Caco-2 (cell line): ENCODE measurements at regions not wholly inside any gene's neighbourhood (a gene's known extent, or its start where the extent isn't known, plus 50 kb on each side); places are given as distances from the start of the nearest gene placed in this dataset.
"Not testable (repeated sequence)": the region's sequence is repeated elsewhere in the genome, so short reads cannot be mapped to it uniquely, and the experiment has no call there.

Experiments used
- BruUV-seq: library from RNA; stranded (reverse); fragments of 400-500 nt; replicated peaks from 2 replicates; lab custom pipeline; 2021; lab: Mats Ljungman, UMichigan
- CTCF ChIA-PET: fragments of 300-600 bp; sonication (Branson Sonifier 250); formaldehyde crosslinking; loops from one replicate; lab custom pipeline; 2022; ENCODE audit warnings: antibody characterized with exemption; lab: Charles Lee
- POLR2A ChIA-PET: fragments of 300-600 bp; sonication (Branson Sonifier 250); formaldehyde crosslinking; loops from one replicate; lab custom pipeline; 2022; ENCODE audit warnings: antibody characterized with exemption; lab: Charles Lee
- DNase-seq, 2 experiments: peaks; one replicate each; pipeline versions ENCODE4 v3.0.0 to v3.0.0-alpha.2; 2020 to 2022
- H3K27me3 ChIP-seq: replicated peaks from 2 replicates; pipeline ENCODE4 v1.6.0; 2011; ENCODE audit warnings: low read length; ENCODE audit not compliant: control insufficient read depth, insufficient read depth
- H3K36me3 ChIP-seq: 2 replicates; pipeline ENCODE4 v1.5.1; 2011; ENCODE audit warnings: low read length; ENCODE audit not compliant: control insufficient read depth, insufficient read depth
- H3K4me1 ChIP-seq: fragments of 250-450 bp; sonication (Bioruptor Pico); 2 replicates; pipeline ENCODE4 v1.5.1; 2020; ENCODE audit warnings: mild to moderate bottlenecking
- H3K4me3 ChIP-seq: 2 replicates; pipeline ENCODE4 v1.5.1; 2011; ENCODE audit warnings: low read depth, mild to moderate bottlenecking, control low read depth, low read length
- H3K9me3 ChIP-seq: fragments of 250-450 bp; sonication (Bioruptor Pico); 2 replicates; pipeline ENCODE4 v1.5.1; 2020; ENCODE audit warnings: mild to moderate bottlenecking, moderate library complexity
- H3K27ac Mint-ChIP-seq: one replicate; pipeline ENCODE4 v1.8.0; 2022; ENCODE audit warnings: mixed read lengths; ENCODE audit not compliant: unreplicated experiment
- H3K27me3 Mint-ChIP-seq: one replicate; pipeline ENCODE4 v1.8.0; 2022; ENCODE audit warnings: mixed read lengths; ENCODE audit not compliant: insufficient read depth, unreplicated experiment
- H3K36me3 Mint-ChIP-seq: one replicate; pipeline ENCODE4 v1.8.0; 2022; ENCODE audit warnings: mild to moderate bottlenecking, mixed read lengths; ENCODE audit not compliant: insufficient read depth, unreplicated experiment
- H3K4me1 Mint-ChIP-seq: one replicate; pipeline ENCODE4 v1.8.0; 2022; ENCODE audit warnings: low read depth, mixed read lengths; ENCODE audit not compliant: unreplicated experiment
- H3K4me3 Mint-ChIP-seq: one replicate; pipeline ENCODE4 v1.8.0; 2022; ENCODE audit warnings: mild to moderate bottlenecking, moderate library complexity, mixed read lengths; ENCODE audit not compliant: unreplicated experiment
- H3K9me3 Mint-ChIP-seq: one replicate; pipeline ENCODE4 v1.8.0; 2022; ENCODE audit warnings: mixed read lengths; ENCODE audit not compliant: unreplicated experiment
- CTCF ChIP-seq, 2 experiments: fragments of 200-600 bp in 1 of 2; IDR thresholded peaks; 1 replicate in 1 of 2; 2 replicates in 1 of 2; pipeline versions ENCODE4 v1.5.1 to v1.8.0; 2011 to 2022; ENCODE audit warnings: antibody characterized with exemption in 1 of 2, control low read depth in 1 of 2, inconsistent platforms in 1 of 2, low read depth in 1 of 2, low read length in 1 of 2, mild to moderate bottlenecking in 1 of 2, moderate library complexity in 1 of 2; ENCODE audit not compliant: insufficient read depth in 1 of 2, severe bottlenecking in 1 of 2, unreplicated experiment in 1 of 2
- intact Hi-C: fragments of 100-400 bp; cut with micrococcal nuclease; formaldehyde crosslinking; loops from one replicate; pipeline ENCODE4 v1.10.0; 2022; ENCODE audit not compliant: unreplicated experiment

GRCh38 chr12:95371571-95371970 is 102.4 kb upstream of the METAP2 start:
- ChIA-PET POLR2A (no interaction called here), CTCF (no interaction called here)
- Histone ChIP-seq H3K4me1 (no peaks in the 10 kb centered on the region), H3K27me3 (no peaks in the 10 kb centered on the region), H3K4me3 (no peak overlapping the region), H3K36me3 (no peaks in the 10 kb centered on the region), H3K9me3 (no peaks in the 10 kb centered on the region)
- BruUV-seq: no TSS peak
- no peak for TF ChIP-seq CTCF (IDR thresholded peaks at IDR 0.05; ENCODE audit: insufficient read depth in 1 of 2, low read depth in 1 of 2, low read length in 1 of 2, severe bottlenecking in 1 of 2, unreplicated experiment in 1 of 2)
- Mint-ChIP-seq H3K9me3 (no peaks in the 10 kb centered on the region), H3K36me3 (no peaks in the 10 kb centered on the region), H3K27me3 (no peaks in the 10 kb centered on the region), H3K4me1 (no peaks in the 10 kb centered on the region), H3K4me3 (no peak overlapping the region), H3K27ac (no peak overlapping the region)
- intact Hi-C loops: no loop called here
- DNase-seq: no peak

GRCh38 chr12:95379481-95379880 is 94.5 kb upstream of the METAP2 start:
- H3K4me1 Mint-ChIP-seq, H3K9me3 Mint-ChIP-seq, H3K27ac Mint-ChIP-seq, H3K27me3 ChIP-seq, H3K4me3 Mint-ChIP-seq, DNase-seq, H3K4me1 ChIP-seq, CTCF ChIA-PET, POLR2A ChIA-PET, intact Hi-C loops, H3K4me3 ChIP-seq, H3K36me3 Mint-ChIP-seq, H3K27me3 Mint-ChIP-seq, H3K36me3 ChIP-seq, H3K9me3 ChIP-seq, BruUV-seq: not testable (repeated sequence)

GRCh38 chr12:95380334-95380733 is 93.6 kb upstream of the METAP2 start:
- CTCF ChIA-PET, intact Hi-C loops, DNase-seq, POLR2A ChIA-PET, H3K4me1 ChIP-seq, H3K4me1 Mint-ChIP-seq, BruUV-seq, H3K36me3 Mint-ChIP-seq, H3K4me3 ChIP-seq, H3K9me3 ChIP-seq, H3K27me3 Mint-ChIP-seq, H3K36me3 ChIP-seq, H3K4me3 Mint-ChIP-seq, H3K27me3 ChIP-seq, H3K27ac Mint-ChIP-seq, H3K9me3 Mint-ChIP-seq: not testable (repeated sequence)

GRCh38 chr12:95380997-95381786 is 92.8 kb upstream of the METAP2 start:
- no peak for TF ChIP-seq CTCF (IDR thresholded peaks at IDR 0.05; ENCODE audit: insufficient read depth in 1 of 2, low read depth in 1 of 2, low read length in 1 of 2, severe bottlenecking in 1 of 2, unreplicated experiment in 1 of 2)
- H3K36me3 Mint-ChIP-seq: no peaks in the 10 kb centered on the region
- ChIA-PET POLR2A (no interaction called here), CTCF (no interaction called here)
- no peaks in the 10 kb centered on the region for H3K9me3 ChIP-seq
- BruUV-seq: no TSS peak
- H3K4me3 ChIP-seq: no peak overlapping the region
- H3K4me3 Mint-ChIP-seq: no peak overlapping the region
- intact Hi-C loops: no loop called here
- DNase-seq: no peak
- H3K27ac Mint-ChIP-seq: no peak overlapping the region
- no peaks in the 10 kb centered on the region for H3K36me3 ChIP-seq
- no peaks in the 10 kb centered on the region for H3K4me1 Mint-ChIP-seq
- no peaks in the 10 kb centered on the region for H3K27me3 ChIP-seq
- H3K4me1 ChIP-seq: no peaks in the 10 kb centered on the region
- no peaks in the 10 kb centered on the region for H3K9me3 Mint-ChIP-seq
- H3K27me3 Mint-ChIP-seq: no peaks in the 10 kb centered on the region

- H3K36me3 ChIP-seq, H3K27ac Mint-ChIP-seq, CTCF ChIA-PET, H3K9me3 ChIP-seq, H3K4me1 ChIP-seq, H3K9me3 Mint-ChIP-seq, H3K36me3 Mint-ChIP-seq, H3K4me3 Mint-ChIP-seq, H3K4me3 ChIP-seq, H3K27me3 Mint-ChIP-seq, intact Hi-C loops, DNase-seq, POLR2A ChIA-PET, H3K27me3 ChIP-seq, BruUV-seq, H3K4me1 Mint-ChIP-seq: not testable (repeated sequence)
Measured at GRCh38 chr12:95383920-95384319, 90.0 kb upstream of the METAP2 start.
